Stimulated activated CD4-positive, alpha-beta T cell treated with anti-CD3 and anti-CD28 coated beads, Interleukin-15, amount 100 ng/mL, for 24 hours (primary cell): ENCODE measurements at regions not wholly inside any gene's neighbourhood (a gene's known extent, or its start where the extent isn't known, plus 50 kb on each side); places are given as distances from the start of the nearest gene placed in this dataset.
"Not testable (repeated sequence)": the region's sequence is repeated elsewhere in the genome, so short reads cannot be mapped to it uniquely, and the experiment has no call there.

Experiments used
- DNase-seq: peaks from one replicate; pipeline ENCODE4 v3.0.0-alpha.2; 2020

- no peak for DNase-seq
Observed at GRCh38 chr3:22401499-22401898, 650.5 kb upstream of the ZNF385D start.

- no peak for DNase-seq
Observed at GRCh38 chr3:22414239-22414638, 663.2 kb upstream of the ZNF385D start.

GRCh38 chr3:22416838-22417446, 665.9 kb upstream of the ZNF385D start:
- not testable (repeated sequence) for DNase-seq

- DNase-seq, result no peak
Observed at GRCh38 chr3:22419261-22419660, 668.3 kb upstream of the ZNF385D start.

GRCh38 chr3:22421589-22421988, 670.6 kb upstream of the ZNF385D start:
- DNase-seq, result no peak

GRCh38 chr3:22431334-22431733, 680.3 kb upstream of the ZNF385D start:
- no peak for DNase-seq

GRCh38 chr3:22439626-22440025, 688.6 kb upstream of the ZNF385D start:
- DNase-seq, result no peak

- no peak for DNase-seq
Observed at GRCh38 chr3:22441711-22442110, 690.7 kb upstream of the ZNF385D start.

- no peak for DNase-seq
Observed at GRCh38 chr3:22443571-22444233, 692.7 kb upstream of the ZNF385D start.

- DNase-seq, result not testable (repeated sequence)
Observed at GRCh38 chr3:22445336-22445735, 694.3 kb upstream of the ZNF385D start.

- DNase-seq, result no peak
Observed at GRCh38 chr3:22450786-22451400, 699.9 kb upstream of the ZNF385D start.

GRCh38 chr3:22451501-22451900, 700.5 kb upstream of the ZNF385D start:
- no peak for DNase-seq

GRCh38 chr3:22453906-22454535, 703.0 kb upstream of the ZNF385D start:
- no peak for DNase-seq

- no peak for DNase-seq
Observed at GRCh38 chr3:22469995-22470394, 719.0 kb upstream of the ZNF385D start.

- DNase-seq, result no peak
Observed at GRCh38 chr3:22471557-22471956, 720.5 kb upstream of the ZNF385D start.

- DNase-seq, result no peak
Observed at GRCh38 chr3:22474706-22475445, 723.9 kb upstream of the ZNF385D start.

- no peak for DNase-seq
Observed at GRCh38 chr3:22475665-22476240, 724.7 kb upstream of the ZNF385D start.

- DNase-seq, result no peak
Observed at GRCh38 chr3:22476976-22477375, 726.0 kb upstream of the ZNF385D start.

GRCh38 chr3:22485954-22486353, 717.2 kb upstream of the UBE2E2 start:
- no peak for DNase-seq

- DNase-seq, result no peak
Observed at GRCh38 chr3:22490747-22491146, 712.4 kb upstream of the UBE2E2 start.

GRCh38 chr3:22491344-22491743, 711.8 kb upstream of the UBE2E2 start:
- DNase-seq, result no peak

GRCh38 chr3:22492342-22492741, 710.8 kb upstream of the UBE2E2 start:
- no peak for DNase-seq

- DNase-seq, result no peak
Observed at GRCh38 chr3:22495241-22495640, 707.9 kb upstream of the UBE2E2 start.
